H9 (cell line): ENCODE measurements at regions not wholly inside any gene's neighbourhood (a gene's known extent, or its start where the extent isn't known, plus 50 kb on each side); places are given as distances from the start of the nearest gene placed in this dataset.

ENCODE experiments used
- DNase-seq: peaks from one replicate; pipeline ENCODE4 v3.0.0-alpha.2; 2017
- H2AFZ ChIP-seq: one replicate; pipeline ENCODE4 v1.6.1; 2013; ENCODE audit warnings: mild to moderate bottlenecking, low read length, control low read depth, moderate library complexity
- H2AK5ac ChIP-seq: 2 replicates; pipeline ENCODE4 v1.6.1; 2013; ENCODE audit warnings: low read length, control low read depth, mixed read lengths; ENCODE audit not compliant: insufficient read length
- H2BK120ac ChIP-seq: one replicate; pipeline ENCODE4 v1.6.1; 2013; ENCODE audit warnings: low read depth, mild to moderate bottlenecking, low read length, control low read depth, inconsistent platforms; ENCODE audit not compliant: poor library complexity, severe bottlenecking
- H2BK12ac ChIP-seq: 2 replicates; pipeline ENCODE4 v1.6.1; 2013; ENCODE audit warnings: low read length, control low read depth, mixed read lengths, low read depth; ENCODE audit not compliant: insufficient read length
- H2BK15ac ChIP-seq: 2 replicates; pipeline ENCODE4 v1.6.1; 2013; ENCODE audit warnings: low read depth, low read length, control low read depth
- H2BK20ac ChIP-seq: one replicate; pipeline ENCODE4 v1.6.1; 2013; ENCODE audit warnings: low read depth, mild to moderate bottlenecking, low read length, control low read depth, inconsistent platforms; ENCODE audit not compliant: poor library complexity, severe bottlenecking
- H2BK5ac ChIP-seq: 2 replicates; pipeline ENCODE4 v1.6.1; 2013; ENCODE audit warnings: low read length, control low read depth, mixed read lengths; ENCODE audit not compliant: insufficient read length
- H3K14ac ChIP-seq: 2 replicates; pipeline ENCODE4 v1.6.1; 2013; ENCODE audit warnings: low read length, control low read depth; ENCODE audit not compliant: insufficient read depth
- H3K18ac ChIP-seq: 2 replicates; pipeline ENCODE4 v1.6.1; 2013; ENCODE audit warnings: low read depth, mild to moderate bottlenecking, mixed read lengths, low read length, control low read depth; ENCODE audit not compliant: insufficient read length
- H3K23ac ChIP-seq: 2 replicates; pipeline ENCODE4 v1.6.1; 2013; ENCODE audit warnings: low read length, control low read depth, mixed read lengths, low read depth; ENCODE audit not compliant: insufficient read length
- H3K23me2 ChIP-seq: 2 replicates; pipeline ENCODE4 v1.6.1; 2013; ENCODE audit warnings: low read depth, mild to moderate bottlenecking, mixed read lengths, low read length, control low read depth; ENCODE audit not compliant: insufficient read length, poor library complexity, severe bottlenecking
- H3K27ac ChIP-seq: 2 replicates; pipeline ENCODE4 v1.5.1; 2013; ENCODE audit warnings: low read length, control low read depth, mixed read lengths, low read depth; ENCODE audit not compliant: insufficient read length
- H3K27me3 ChIP-seq: 2 replicates; pipeline ENCODE4 v1.6.1; 2013; ENCODE audit warnings: low read length, control low read depth, inconsistent platforms; ENCODE audit not compliant: insufficient read depth
- H3K4ac ChIP-seq: 2 replicates; pipeline ENCODE4 v1.6.1; 2013; ENCODE audit warnings: low read depth, mild to moderate bottlenecking, control low read depth, inconsistent platforms, low read length, moderate library complexity
- H3K4me1 ChIP-seq: 2 replicates; pipeline ENCODE4 v1.6.1; 2013; ENCODE audit warnings: low read length, control low read depth, inconsistent platforms; ENCODE audit not compliant: insufficient read depth
- H3K4me2 ChIP-seq: 2 replicates; pipeline ENCODE4 v1.6.1; 2013; ENCODE audit warnings: low read length, control low read depth, mixed read lengths; ENCODE audit not compliant: insufficient read length, insufficient read depth
- H3K56ac ChIP-seq: 2 replicates; pipeline ENCODE4 v1.6.1; 2013; ENCODE audit warnings: low read depth, mild to moderate bottlenecking, mixed read lengths, low read length, control low read depth; ENCODE audit not compliant: insufficient read length
- H3K79me1 ChIP-seq: 2 replicates; pipeline ENCODE4 v1.6.1; 2013; ENCODE audit warnings: low read depth, mild to moderate bottlenecking, moderate library complexity, low read length, control low read depth, inconsistent platforms; ENCODE audit not compliant: insufficient read depth, poor library complexity, severe bottlenecking
- H3K79me2 ChIP-seq: 2 replicates; pipeline ENCODE4 v1.6.1; 2013; ENCODE audit warnings: low read length, control low read depth, inconsistent platforms; ENCODE audit not compliant: insufficient read depth
- H3K9ac ChIP-seq: 2 replicates; pipeline ENCODE4 v1.6.1; 2013; ENCODE audit warnings: low read length, control low read depth, mixed read lengths; ENCODE audit not compliant: insufficient read length; ENCODE audit errors: extremely low read depth
- H3K9me3 ChIP-seq: one replicate; pipeline ENCODE4 v1.6.1; 2013; ENCODE audit warnings: low read depth, low read length, inconsistent platforms; ENCODE audit not compliant: control insufficient read depth
- H3T11ph ChIP-seq: one replicate; pipeline ENCODE4 v1.6.1; 2013; ENCODE audit warnings: mild to moderate bottlenecking, low read length, control low read depth, inconsistent platforms
- H4K20me1 ChIP-seq: one replicate; pipeline ENCODE4 v1.6.1; 2013; ENCODE audit not compliant: control insufficient read depth, insufficient read length, insufficient read depth
- H4K5ac ChIP-seq: 2 replicates; pipeline ENCODE4 v1.6.1; 2013; ENCODE audit warnings: low read depth, mild to moderate bottlenecking, mixed read lengths, low read length, control low read depth; ENCODE audit not compliant: insufficient read length
- H4K8ac ChIP-seq: replicated peaks from 2 replicates; pipeline ENCODE4 v1.6.1; 2013; ENCODE audit warnings: low read length, control low read depth, mixed read lengths, low read depth; ENCODE audit not compliant: insufficient read length
- H4K91ac ChIP-seq: 2 replicates; pipeline ENCODE4 v1.6.1; 2013; ENCODE audit warnings: low read depth, mild to moderate bottlenecking, moderate library complexity, mixed read lengths, low read length, control low read depth; ENCODE audit not compliant: insufficient read length
- H3K27ac Mint-ChIP-seq, 3 experiments: 2 replicates in 2 of 3; 3 replicates in 1 of 3; pipeline ENCODE4 v1.8.0; 2020 to 2021; ENCODE audit warnings: mixed read lengths in 3 of 3, mild to moderate bottlenecking in 1 of 3, moderate library complexity in 1 of 3
- H3K27me3 Mint-ChIP-seq: 2 replicates; pipeline ENCODE4 v1.8.0; 2021; ENCODE audit warnings: low read depth, mild to moderate bottlenecking, moderate library complexity, mixed read lengths
- H3K36me3 Mint-ChIP-seq, 3 experiments: 2 replicates in 2 of 3; 3 replicates in 1 of 3; pipeline ENCODE4 v1.8.0; 2020 to 2021; ENCODE audit warnings: low read depth in 3 of 3, mixed read lengths in 3 of 3; ENCODE audit not compliant: insufficient read depth in 1 of 3
- H3K4me1 Mint-ChIP-seq, 2 experiments: 2 replicates each; pipeline ENCODE4 v1.8.0; 2020; ENCODE audit warnings: mixed read lengths in 2 of 2
- H3K4me3 Mint-ChIP-seq, 2 experiments: 2 replicates in 1 of 2; 3 replicates in 1 of 2; pipeline ENCODE4 v1.8.0; 2020 to 2021; ENCODE audit warnings: mild to moderate bottlenecking in 2 of 2, mixed read lengths in 2 of 2, moderate library complexity in 1 of 2
- H3K9me3 Mint-ChIP-seq, 2 experiments: 2 replicates in 1 of 2; 3 replicates in 1 of 2; pipeline ENCODE4 v1.8.0; 2020; ENCODE audit warnings: mild to moderate bottlenecking in 2 of 2, mixed read lengths in 2 of 2, moderate library complexity in 1 of 2
- CTCF ChIP-seq: fragments of 200-600 bp; sonication (generic); conservative IDR thresholded peaks from 3 replicates; pipeline ENCODE4 v1.8.0; 2021; ENCODE audit warnings: antibody characterized with exemption, mild to moderate bottlenecking
- WGBS: extraction: QIAGEN DNeasy Blood & Tissue Kit; methylation state at CpG from one replicate; pipeline ENCODE4 v1.1.7; 2013; ENCODE audit warnings: missing lambda C conversion rate, low lambda C conversion rate, mixed read lengths; ENCODE audit not compliant: insufficient read length; ENCODE audit errors: extremely low coverage; 5-methylcytosine and 5-hydroxymethylcytosine counted together

GRCh38 chrX:42715701-42716262 lies 62.2 kb downstream of the PPP1R2C start:
- no peaks in the 10 kb centered on the region for H3K4me1 ChIP-seq
- H3K56ac ChIP-seq: no peak overlapping the region
- H3K23ac ChIP-seq: no peak overlapping the region
- DNase-seq: no peak
- no peaks in the 10 kb centered on the region for H3K27me3 ChIP-seq
- H2BK120ac ChIP-seq: no peak overlapping the region
- no peak overlapping the region for H4K91ac ChIP-seq
- H3K4me3 Mint-ChIP-seq: no peak overlapping the region
- H2AK5ac ChIP-seq: no peak overlapping the region
- H3K79me1 ChIP-seq: no peaks in the 10 kb centered on the region
- H2BK5ac ChIP-seq: no peak overlapping the region
- no peak overlapping the region for H3K18ac ChIP-seq
- H3K14ac ChIP-seq: no peak overlapping the region
- H4K20me1 ChIP-seq: no peaks in the 10 kb centered on the region
- peaks cover 0 to 11% (median 10%) of the 10 kb centered on the region in 3 experiments; a peak in 3 of 7 replicates for H3K36me3 Mint-ChIP-seq
- no peak overlapping the region; a peak in 1 of 7 replicates for H3K27ac Mint-ChIP-seq
- H3K9me3 ChIP-seq: no peaks in the 10 kb centered on the region
- H2BK20ac ChIP-seq: no peak overlapping the region
- H3K23me2 ChIP-seq: no peaks in the 10 kb centered on the region
- no peak overlapping the region for H2BK12ac ChIP-seq
- TF ChIP-seq CTCF: no peak
- no peak overlapping the region for H3K4ac ChIP-seq
- H2BK15ac ChIP-seq: no peak overlapping the region
- no peak overlapping the region for H3K27ac ChIP-seq
- H3K4me2 ChIP-seq: no peak overlapping the region
- H3K4me1 Mint-ChIP-seq: peaks cover 16% of the 10 kb centered on the region in 2 experiments
- H4K8ac ChIP-seq: no peak overlapping the region
- no CpG with 5 or more reads among the region's 8 CpGs for WGBS
- no peak overlapping the region for H3K9ac ChIP-seq
- no peak overlapping the region for H3T11ph ChIP-seq
- H3K27me3 Mint-ChIP-seq: peaks cover 2% of the 10 kb centered on the region
- peaks cover 4 to 36% of the 10 kb centered on the region in 2 experiments; a peak in 4 of 5 replicates for H3K9me3 Mint-ChIP-seq
- no peak overlapping the region for H2AFZ ChIP-seq
- H3K79me2 ChIP-seq: no peaks in the 10 kb centered on the region
- no peak overlapping the region for H4K5ac ChIP-seq
